HEK293T (cell line): ENCODE measurements at regions not wholly inside any gene's neighbourhood (a gene's known extent, or its start where the extent isn't known, plus 50 kb on each side); places are given as distances from the start of the nearest gene placed in this dataset.

ENCODE experiments used
- CTCF ChIA-PET: fragments of 350-600 bp; formaldehyde crosslinking; extraction: SDS; loops from one replicate; lab custom pipeline; 2021; ENCODE audit warnings: antibody characterized with exemption, inconsistent platforms; lab: Yijun Ruan, JAX
- POLR2A ChIA-PET: fragments of 350-600 bp; formaldehyde crosslinking; extraction: SDS; loops from one replicate; lab custom pipeline; 2020; ENCODE audit warnings: antibody characterized with exemption, inconsistent platforms; lab: Yijun Ruan, JAX
- DNase-seq: peaks from one replicate; pipeline ENCODE4 v3.0.0; 2012; ENCODE audit warnings: mixed read lengths; ENCODE audit errors: extremely low spot score
- ARNT ChIP-seq: fragments of 450-650 bp; IDR thresholded peaks from 2 replicates; pipeline ENCODE4 v1.6.1; 2017; ENCODE audit warnings: mild to moderate bottlenecking
- BHLHE40 ChIP-seq: fragments of 450-650 bp; IDR thresholded peaks from 2 replicates; pipeline ENCODE4 v1.6.1; 2016; ENCODE audit warnings: mild to moderate bottlenecking, moderate library complexity, borderline replicate concordance
- CTBP1 ChIP-seq: fragments of 450-650 bp; IDR thresholded peaks from 2 replicates; pipeline ENCODE4 v1.6.1; 2016; ENCODE audit warnings: borderline replicate concordance
- ELF4 ChIP-seq: fragments of 450-650 bp; IDR thresholded peaks from 2 replicates; pipeline ENCODE4 v1.6.1; 2017; ENCODE audit warnings: antibody characterized with exemption
- FOXA1 ChIP-seq: fragments of 450-650 bp; IDR thresholded peaks from 2 replicates; pipeline ENCODE4 v1.6.1; 2016; ENCODE audit warnings: mild to moderate bottlenecking
- FOXK2 ChIP-seq: fragments of 450-650 bp; IDR thresholded peaks from 2 replicates; pipeline ENCODE4 v1.6.1; 2016; ENCODE audit warnings: mild to moderate bottlenecking
- FOXM1 ChIP-seq: fragments of 450-650 bp; IDR thresholded peaks from 2 replicates; pipeline ENCODE4 v1.6.1; 2017; ENCODE audit warnings: mild to moderate bottlenecking, borderline replicate concordance
- HDGF ChIP-seq: fragments of 450-650 bp; IDR thresholded peaks from 2 replicates; pipeline ENCODE4 v1.6.1; 2017; ENCODE audit warnings: antibody characterized with exemption, borderline replicate concordance
- L3MBTL2 ChIP-seq: fragments of 450-650 bp; conservative IDR thresholded peaks from 2 replicates; pipeline ENCODE4 v1.6.1; 2016; ENCODE audit warnings: mild to moderate bottlenecking
- LEF1 ChIP-seq: fragments of 450-650 bp; IDR thresholded peaks from 2 replicates; pipeline ENCODE4 v1.6.1; 2017; ENCODE audit warnings: mild to moderate bottlenecking, borderline replicate concordance
- NFRKB ChIP-seq: fragments of 450-650 bp; IDR thresholded peaks from 2 replicates; pipeline ENCODE4 v1.6.1; 2016; ENCODE audit warnings: mild to moderate bottlenecking, moderate library complexity
- PKNOX1 ChIP-seq: fragments of 450-650 bp; IDR thresholded peaks from 2 replicates; pipeline ENCODE4 v1.6.1; 2016
- SP1 ChIP-seq: fragments of 450-650 bp; IDR thresholded peaks from 2 replicates; pipeline ENCODE4 v1.6.1; 2017
- SUZ12 ChIP-seq: fragments of 450-650 bp; IDR thresholded peaks from 2 replicates; pipeline ENCODE4 v1.6.1; 2016; ENCODE audit warnings: mild to moderate bottlenecking
- TARDBP ChIP-seq: fragments of 450-650 bp; IDR thresholded peaks from 2 replicates; pipeline ENCODE4 v1.6.1; 2016
- ZNF384 ChIP-seq: fragments of 450-650 bp; IDR thresholded peaks from 2 replicates; pipeline ENCODE4 v1.6.1; 2016

GRCh38 chr3:8204331-8204730, 297.3 kb upstream of the LMCD1 start:
- CTCF ChIA-PET: no interaction called here
- no peak for DNase-seq
- no peak for TF ChIP-seq TARDBP
- TF ChIP-seq FOXM1: no peak
- no peak for TF ChIP-seq BHLHE40
- TF ChIP-seq ELF4: no peak
- no peak for TF ChIP-seq ARNT
- no peak for TF ChIP-seq SUZ12
- TF ChIP-seq HDGF: no peak
- TF ChIP-seq SP1: no peak
- TF ChIP-seq LEF1: no peak
- no peak for TF ChIP-seq ZNF384
- no peak for TF ChIP-seq FOXK2
- TF ChIP-seq FOXA1: no peak
- TF ChIP-seq CTBP1: no peak
- TF ChIP-seq PKNOX1: no peak
- TF ChIP-seq L3MBTL2: no peak
- TF ChIP-seq NFRKB: no peak
- POLR2A ChIA-PET: no interaction called here

GRCh38 chr3:8204853-8205650, 296.6 kb upstream of the LMCD1 start:
- ChIA-PET CTCF (no interaction called here), POLR2A (no interaction called here)
- TF ChIP-seq HDGF (no peak), PKNOX1 (no peak), L3MBTL2 (no peak), FOXM1 (no peak), SP1 (no peak)
- DNase-seq: no peak

- CTCF ChIA-PET: no interaction called here
- POLR2A ChIA-PET: no interaction called here
- no peak for TF ChIP-seq FOXA1
- TF ChIP-seq SUZ12: no peak
- no peak for TF ChIP-seq TARDBP
- no peak for TF ChIP-seq ELF4
- TF ChIP-seq PKNOX1: no peak
- no peak for DNase-seq
These were observed 295.7 kb upstream of the LMCD1 start for GRCh38 chr3:8205881-8206280.

- CTCF ChIA-PET: interaction anchor here (0.6 kb wide), 1 partner anchor 168 kb away, joined by 3 read pairs; no protein-coding TSS in a partner anchor
- TF ChIP-seq TARDBP (no peak), L3MBTL2 (no peak), BHLHE40 (no peak), CTBP1 (no peak), HDGF (no peak), ARNT (no peak), PKNOX1 (no peak), FOXM1 (no peak), ELF4 (no peak), SP1 (no peak), ZNF384 (no peak), NFRKB (no peak), LEF1 (no peak), SUZ12 (no peak), FOXA1 (no peak), FOXK2 (no peak)
These were observed 294.5 kb upstream of the LMCD1 start for GRCh38 chr3:8206971-8207617.

GRCh38 chr3:8210882-8211341, 290.7 kb upstream of the LMCD1 start:
- no peak for TF ChIP-seq LEF1
- no peak for TF ChIP-seq NFRKB
- TF ChIP-seq L3MBTL2: no peak
- TF ChIP-seq FOXM1: no peak
- no peak for TF ChIP-seq CTBP1
- TF ChIP-seq SUZ12: no peak
- TF ChIP-seq FOXA1: no peak
- no peak for TF ChIP-seq ZNF384
- no peak for TF ChIP-seq BHLHE40
- TF ChIP-seq HDGF: no peak
- no peak for TF ChIP-seq ELF4
- TF ChIP-seq FOXK2: no peak
- no peak for TF ChIP-seq PKNOX1
- POLR2A ChIA-PET: no interaction called here
- CTCF ChIA-PET: no interaction called here
- no peak for DNase-seq

More at GRCh38 chr3:8206971-8207617, 294.5 kb upstream of the LMCD1 start:
- DNase-seq: no peak
- POLR2A ChIA-PET: no interaction called here
